ENCODE measurements at regions not wholly inside any gene's neighbourhood (a gene's known extent, or its start where the extent isn't known, plus 50 kb on each side); places are given as distances from the start of the nearest gene placed in this dataset.

- DNase-seq = no peak
Measured at GRCh38 chr4:22097596-22097995, 149.0 kb upstream of the KCNIP4 start.

- DNase-seq = no peak
Measured at GRCh38 chr4:22094217-22094616, 145.6 kb upstream of the KCNIP4 start.

GRCh38 chr4:22093126-22093525 lies 144.6 kb upstream of the KCNIP4 start:
- no peak for DNase-seq

- no peak for DNase-seq
Measured at GRCh38 chr4:22091906-22092305, 143.3 kb upstream of the KCNIP4 start.

- DNase-seq = no peak
Measured at GRCh38 chr4:22091352-22091717, 142.8 kb upstream of the KCNIP4 start.

GRCh38 chr4:22090661-22091351 lies 142.2 kb upstream of the KCNIP4 start:
- no peak for DNase-seq

GRCh38 chr4:22077571-22077970 lies 129.0 kb upstream of the KCNIP4 start:
- no peak for DNase-seq

- no peak for DNase-seq
Measured at GRCh38 chr4:22072726-22073125, 124.2 kb upstream of the KCNIP4 start.

GRCh38 chr4:22072240-22072639 lies 123.7 kb upstream of the KCNIP4 start:
- DNase-seq = no peak

GRCh38 chr4:22071749-22072148 lies 123.2 kb upstream of the KCNIP4 start:
- no peak for DNase-seq

GRCh38 chr4:22070256-22070655 lies 121.7 kb upstream of the KCNIP4 start:
- no peak for DNase-seq

GRCh38 chr4:22063613-22064012 lies 115.0 kb upstream of the KCNIP4 start:
- no peak for DNase-seq

GRCh38 chr4:22062676-22063075 lies 114.1 kb upstream of the KCNIP4 start:
- no peak for DNase-seq

- no peak for DNase-seq
Measured at GRCh38 chr4:22055954-22056353, 107.4 kb upstream of the KCNIP4 start.

- DNase-seq = no peak
Measured at GRCh38 chr4:22052076-22052475, 103.5 kb upstream of the KCNIP4 start.

GRCh38 chr4:22048323-22048722 lies 99.8 kb upstream of the KCNIP4 start:
- no peak for DNase-seq

GRCh38 chr4:22047793-22048192 lies 99.2 kb upstream of the KCNIP4 start:
- no peak for DNase-seq

- DNase-seq = no peak
Measured at GRCh38 chr4:22045051-22045630, 96.6 kb upstream of the KCNIP4 start.

GRCh38 chr4:22031423-22031822 lies 82.9 kb upstream of the KCNIP4 start:
- DNase-seq = no peak

- no peak for DNase-seq
Measured at GRCh38 chr4:22030881-22031280, 82.3 kb upstream of the KCNIP4 start.

GRCh38 chr4:22030307-22030706 lies 81.7 kb upstream of the KCNIP4 start:
- DNase-seq = no peak

GRCh38 chr4:22029803-22030202 lies 81.2 kb upstream of the KCNIP4 start:
- DNase-seq = no peak

GRCh38 chr4:22021106-22021505 lies 72.5 kb upstream of the KCNIP4 start:
- no peak for DNase-seq

- no peak for DNase-seq
Measured at GRCh38 chr4:22020129-22020528, 71.6 kb upstream of the KCNIP4 start.

- no peak for DNase-seq
Measured at GRCh38 chr4:22019676-22020075, 71.1 kb upstream of the KCNIP4 start.

Measured in suppressor macrophage treated with lipopolysaccharide for 1 hour (primary cell).